OCI-LY1 (cell line): ENCODE measurements at regions not wholly inside any gene's neighbourhood (a gene's known extent, or its start where the extent isn't known, plus 50 kb on each side); places are given as distances from the start of the nearest gene placed in this dataset.

Experiments
- H2AFZ ChIP-seq: fragments of 200-600 bp; sonication (generic), shearing (Covaris generic); 2 replicates; pipeline ENCODE4 v1.6.0; 2014; ENCODE audit warnings: antibody characterized with exemption, mild to moderate bottlenecking, low read length
- H3F3A ChIP-seq: fragments of 200-600 bp; sonication (generic), shearing (Covaris generic); 2 replicates; pipeline ENCODE4 v1.6.0; 2014; ENCODE audit warnings: mild to moderate bottlenecking, antibody characterized with exemption, low read length, moderate library complexity; ENCODE audit not compliant: insufficient read depth
- H3K27ac ChIP-seq: fragments of 200-600 bp; sonication (generic); 2 replicates; pipeline ENCODE4 v1.5.1; 2014; ENCODE audit warnings: low read length, mixed run types, mild to moderate bottlenecking, low read depth; ENCODE audit not compliant: poor library complexity, severe bottlenecking
- H3K27me3 ChIP-seq: fragments of 200-600 bp; sonication (generic); 2 replicates; pipeline ENCODE4 v1.6.0; 2014; ENCODE audit warnings: antibody characterized with exemption, mild to moderate bottlenecking, low read length, moderate library complexity; ENCODE audit not compliant: insufficient read depth
- H3K36me3 ChIP-seq: fragments of 200-600 bp; sonication (generic); 2 replicates; pipeline ENCODE4 v1.6.1; 2014; ENCODE audit warnings: mild to moderate bottlenecking, antibody characterized with exemption, low read length, moderate library complexity, mixed read lengths; ENCODE audit not compliant: insufficient read depth
- H3K4me1 ChIP-seq: fragments of 200-600 bp; sonication (generic); 2 replicates; pipeline ENCODE4 v1.5.1; 2014; ENCODE audit warnings: mild to moderate bottlenecking, low read length, moderate library complexity; ENCODE audit not compliant: insufficient read depth, severe bottlenecking
- H3K4me2 ChIP-seq: fragments of 200-600 bp; sonication (generic), shearing (Covaris generic); 2 replicates; pipeline ENCODE4 v1.6.1; 2014; ENCODE audit warnings: low read length
- H3K4me3 ChIP-seq: fragments of 200-600 bp; sonication (generic); 2 replicates; pipeline ENCODE4 v1.5.1; 2014; ENCODE audit warnings: low read length, low read depth, mild to moderate bottlenecking, mixed read lengths; ENCODE audit not compliant: poor library complexity, severe bottlenecking
- H3K79me2 ChIP-seq: fragments of 200-600 bp; shearing (Covaris generic); 2 replicates; pipeline ENCODE4 v1.6.1; 2016; ENCODE audit warnings: mixed run types, low read length, mixed read lengths; ENCODE audit not compliant: insufficient read depth
- H3K9ac ChIP-seq: fragments of 200-600 bp; sonication (generic), shearing (Covaris generic); 2 replicates; pipeline ENCODE4 v1.6.1; 2014; ENCODE audit warnings: mild to moderate bottlenecking, low read length, mixed read lengths
- H3K9me2 ChIP-seq: fragments of 200-600 bp; sonication (generic), shearing (Covaris generic); 2 replicates; pipeline ENCODE4 v1.6.1; 2014; ENCODE audit warnings: low read depth, mild to moderate bottlenecking, low read length, mixed read lengths
- H3K9me3 ChIP-seq: fragments of 200-600 bp; shearing (Covaris generic); 2 replicates; pipeline ENCODE4 v1.6.1; 2014; ENCODE audit warnings: low read length, mixed read lengths
- H4K20me1 ChIP-seq: fragments of 200-600 bp; sonication (generic), shearing (Covaris generic); 2 replicates; pipeline ENCODE4 v1.6.0; 2016; ENCODE audit warnings: mild to moderate bottlenecking, low read length; ENCODE audit not compliant: insufficient read depth
- EZH2 ChIP-seq: fragments of 200-600 bp; sonication (generic), shearing (Covaris generic); IDR thresholded peaks from 2 replicates; pipeline ENCODE4 v1.8.0; 2017; ENCODE audit warnings: borderline replicate concordance, mixed run types, mild to moderate bottlenecking, antibody characterized with exemption, low read length, moderate library complexity, mixed read lengths
- TF ChIP-seq, protein P1 (sequence below): fragments of 200-600 bp; sonication (generic), shearing (Covaris generic); IDR thresholded peaks from 2 replicates; pipeline ENCODE4 v1.5.1; 2017; ENCODE audit warnings: mild to moderate bottlenecking, antibody characterized with exemption, low read length, moderate library complexity, mixed read lengths

DNA sequence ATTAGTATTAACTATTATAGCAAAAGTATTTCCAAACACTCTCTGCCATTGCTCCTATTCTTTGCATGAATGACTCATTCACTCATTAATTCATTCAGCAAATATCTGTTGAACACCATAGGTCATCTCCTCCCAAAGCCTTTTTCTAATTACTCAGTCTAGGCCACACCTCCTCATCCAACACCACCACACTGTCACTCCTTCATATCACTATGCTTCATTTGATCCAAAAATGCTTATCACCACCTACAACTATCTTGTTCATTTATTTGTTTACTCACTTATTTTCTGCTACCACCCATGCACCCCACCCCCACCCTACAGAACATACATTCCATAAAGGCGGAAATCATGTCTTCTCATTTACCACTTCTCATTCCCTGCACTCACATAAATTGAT is 94.4 kb upstream of the TNFSF4 start:
- Histone ChIP-seq H3K4me1 (no peaks in the 10 kb centered on the region), H2AFZ (no peak overlapping the region), H3K9ac (no peak overlapping the region), H4K20me1 (no peaks in the 10 kb centered on the region), H3K4me2 (no peak overlapping the region), H3K9me3 (no peaks in the 10 kb centered on the region), H3K36me3 (no peaks in the 10 kb centered on the region), H3K79me2 (no peaks in the 10 kb centered on the region), H3K9me2 (no peaks in the 10 kb centered on the region), H3K27ac (no peak overlapping the region), H3F3A (no peaks in the 10 kb centered on the region), H3K27me3 (no peaks in the 10 kb centered on the region), H3K4me3 (no peak overlapping the region)
- TF ChIP-seq EZH2: no peak
- TF ChIP-seq, protein P1, sequence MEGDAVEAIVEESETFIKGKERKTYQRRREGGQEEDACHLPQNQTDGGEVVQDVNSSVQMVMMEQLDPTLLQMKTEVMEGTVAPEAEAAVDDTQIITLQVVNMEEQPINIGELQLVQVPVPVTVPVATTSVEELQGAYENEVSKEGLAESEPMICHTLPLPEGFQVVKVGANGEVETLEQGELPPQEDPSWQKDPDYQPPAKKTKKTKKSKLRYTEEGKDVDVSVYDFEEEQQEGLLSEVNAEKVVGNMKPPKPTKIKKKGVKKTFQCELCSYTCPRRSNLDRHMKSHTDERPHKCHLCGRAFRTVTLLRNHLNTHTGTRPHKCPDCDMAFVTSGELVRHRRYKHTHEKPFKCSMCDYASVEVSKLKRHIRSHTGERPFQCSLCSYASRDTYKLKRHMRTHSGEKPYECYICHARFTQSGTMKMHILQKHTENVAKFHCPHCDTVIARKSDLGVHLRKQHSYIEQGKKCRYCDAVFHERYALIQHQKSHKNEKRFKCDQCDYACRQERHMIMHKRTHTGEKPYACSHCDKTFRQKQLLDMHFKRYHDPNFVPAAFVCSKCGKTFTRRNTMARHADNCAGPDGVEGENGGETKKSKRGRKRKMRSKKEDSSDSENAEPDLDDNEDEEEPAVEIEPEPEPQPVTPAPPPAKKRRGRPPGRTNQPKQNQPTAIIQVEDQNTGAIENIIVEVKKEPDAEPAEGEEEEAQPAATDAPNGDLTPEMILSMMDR: no peak

DNA sequence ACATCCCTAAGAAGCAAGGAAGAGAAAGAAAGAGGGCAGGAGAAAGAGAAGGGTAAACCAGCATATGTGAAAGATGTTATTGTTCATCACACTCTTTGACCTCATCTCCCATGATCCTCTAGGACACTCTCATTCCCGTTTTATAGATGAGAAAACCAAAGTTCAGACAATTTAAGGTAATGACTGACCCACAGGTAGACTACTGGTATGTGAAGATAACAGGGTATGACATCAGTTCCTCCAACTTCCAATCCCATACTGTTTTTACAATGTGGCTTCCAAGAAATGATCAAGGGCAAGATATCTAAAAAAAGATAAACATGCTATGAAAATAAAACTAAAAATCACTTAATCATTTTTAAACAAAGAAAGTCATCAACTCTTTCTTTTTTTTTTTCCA is 95.2 kb upstream of the TNFSF4 start:
- TF ChIP-seq, protein P1: no peak
- TF ChIP-seq EZH2: no peak
- Histone ChIP-seq H2AFZ (no peak overlapping the region), H3K4me2 (no peak overlapping the region)

DNA sequence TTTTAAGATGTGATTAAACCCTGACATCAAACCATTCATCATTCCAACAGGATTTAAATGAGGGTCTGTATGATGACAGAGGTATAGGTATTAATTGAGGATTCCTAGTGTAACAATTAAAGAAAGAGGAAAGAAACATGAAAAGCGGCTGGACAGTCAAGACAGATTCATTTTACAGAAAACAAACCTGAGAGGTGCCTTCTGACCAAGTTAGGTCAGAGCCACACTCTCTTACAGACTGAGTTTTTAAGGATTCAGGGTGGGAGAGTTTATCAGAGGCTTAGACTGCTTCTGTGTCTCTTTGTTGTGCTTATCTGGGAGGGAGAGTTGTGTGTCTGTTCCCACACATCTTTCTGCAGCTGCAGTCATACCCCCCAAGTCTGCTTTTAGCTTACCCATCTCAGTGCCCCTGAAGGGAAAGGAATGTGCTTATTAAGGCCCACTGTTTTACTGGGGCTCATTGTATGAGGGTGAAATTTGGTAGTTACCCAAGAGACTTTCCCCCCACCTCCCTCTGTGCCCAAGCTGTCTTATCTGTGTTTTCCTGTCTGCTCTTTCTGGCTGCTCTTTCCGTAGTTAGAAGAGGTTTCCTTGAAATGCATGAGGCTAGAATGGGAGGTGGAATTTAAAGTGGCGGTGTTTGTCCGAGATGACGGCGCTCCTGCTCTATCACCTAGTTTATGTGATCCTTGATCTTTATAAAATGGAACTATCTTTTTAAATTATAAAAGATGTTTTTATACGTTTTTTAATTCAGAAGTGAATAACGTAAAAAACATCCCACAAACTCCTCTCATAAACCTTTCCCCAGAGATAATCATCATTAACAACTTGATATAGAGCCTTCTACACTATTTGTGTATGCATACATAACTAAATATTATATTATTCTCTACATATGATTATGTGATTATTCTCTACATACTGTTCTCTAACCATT is 96.0 kb upstream of the TNFSF4 start:
- no peaks in the 10 kb centered on the region for H4K20me1 ChIP-seq
- H3F3A ChIP-seq: no peaks in the 10 kb centered on the region
- no peak overlapping the region for H3K4me3 ChIP-seq
- no peak overlapping the region for H3K4me2 ChIP-seq
- no peaks in the 10 kb centered on the region for H3K79me2 ChIP-seq
- no peaks in the 10 kb centered on the region for H3K36me3 ChIP-seq
- H3K9me3 ChIP-seq: no peaks in the 10 kb centered on the region
- TF ChIP-seq, protein P1: no peak
- no peak for TF ChIP-seq EZH2
- H3K9ac ChIP-seq: no peak overlapping the region
- no peaks in the 10 kb centered on the region for H3K9me2 ChIP-seq
- no peak overlapping the region for H3K27ac ChIP-seq
- H3K27me3 ChIP-seq: no peaks in the 10 kb centered on the region
- no peak overlapping the region for H2AFZ ChIP-seq
- H3K4me1 ChIP-seq: no peaks in the 10 kb centered on the region

More for the DNA sequence above, 95.2 kb upstream of the TNFSF4 start:
- Histone ChIP-seq H3K9ac (no peak overlapping the region), H3K9me2 (no peaks in the 10 kb centered on the region), H3K27me3 (no peaks in the 10 kb centered on the region), H3K4me1 (no peaks in the 10 kb centered on the region), H3F3A (no peaks in the 10 kb centered on the region), H4K20me1 (no peaks in the 10 kb centered on the region), H3K36me3 (no peaks in the 10 kb centered on the region), H3K9me3 (no peaks in the 10 kb centered on the region), H3K79me2 (no peaks in the 10 kb centered on the region), H3K27ac (no peak overlapping the region), H3K4me3 (no peak overlapping the region)
